Karpas-422 (cell line): ENCODE measurements at regions not wholly inside any gene's neighbourhood (a gene's known extent, or its start where the extent isn't known, plus 50 kb on each side); places are given as distances from the start of the nearest gene placed in this dataset.
"Not testable (repeated sequence)": the region's sequence is repeated elsewhere in the genome, so short reads cannot be mapped to it uniquely, and the experiment has no call there.

Experiments
- DNase-seq: peaks from one replicate; pipeline ENCODE4 v3.0.0-alpha.2; 2015
- H2AFZ ChIP-seq: fragments of 200-600 bp; sonication (generic); 2 replicates; pipeline ENCODE4 v1.6.1; 2014; ENCODE audit warnings: antibody characterized with exemption, low read length, mixed read lengths
- H3K27ac ChIP-seq: fragments of 200-600 bp; sonication (generic); 2 replicates; pipeline ENCODE4 v1.5.1; 2014; ENCODE audit warnings: mild to moderate bottlenecking, low read length, moderate library complexity
- H3K27me3 ChIP-seq: fragments of 200-600 bp; sonication (generic); 2 replicates; pipeline ENCODE4 v1.6.1; 2014; ENCODE audit warnings: low read length, mixed read lengths
- H3K36me3 ChIP-seq: fragments of 200-600 bp; sonication (generic); 2 replicates; pipeline ENCODE4 v1.6.1; 2014; ENCODE audit warnings: low read length, mixed read lengths; ENCODE audit not compliant: insufficient read depth
- H3K4me1 ChIP-seq: fragments of 200-600 bp; sonication (generic); 2 replicates; pipeline ENCODE4 v1.6.1; 2014; ENCODE audit warnings: mild to moderate bottlenecking, low read length, mixed read lengths
- H3K4me2 ChIP-seq: fragments of 200-600 bp; sonication (generic); 2 replicates; pipeline ENCODE4 v1.6.1; 2014; ENCODE audit warnings: low read length, low read depth, mild to moderate bottlenecking; ENCODE audit not compliant: poor library complexity, severe bottlenecking
- H3K4me3 ChIP-seq: fragments of 200-600 bp; sonication (generic); 2 replicates; pipeline ENCODE4 v1.5.1; 2014; ENCODE audit warnings: mild to moderate bottlenecking, antibody characterized with exemption, low read length, mixed read lengths
- H3K79me2 ChIP-seq: fragments of 200-600 bp; sonication (generic); 2 replicates; pipeline ENCODE4 v1.6.1; 2014; ENCODE audit warnings: mild to moderate bottlenecking, low read length, mixed read lengths
- H3K9ac ChIP-seq: fragments of 200-600 bp; sonication (generic); 2 replicates; pipeline ENCODE4 v1.6.0; 2014; ENCODE audit warnings: low read length
- H3K9me2 ChIP-seq: fragments of 200-600 bp; sonication (generic), shearing (Covaris generic); replicated peaks from 2 replicates; pipeline ENCODE4 v1.6.0; 2014; ENCODE audit warnings: mild to moderate bottlenecking, low read length, moderate library complexity; ENCODE audit not compliant: insufficient read depth
- H3K9me3 ChIP-seq: fragments of 300-700, 200-600 bp; sonication (generic); 2 replicates; pipeline ENCODE4 v1.6.1; 2014; ENCODE audit warnings: low read length, mixed read lengths
- H4K20me1 ChIP-seq: fragments of 200-600 bp; sonication (generic); 2 replicates; pipeline ENCODE4 v1.6.1; 2014; ENCODE audit warnings: mild to moderate bottlenecking, antibody characterized with exemption, low read length, low read depth; ENCODE audit not compliant: insufficient read depth

DNA sequence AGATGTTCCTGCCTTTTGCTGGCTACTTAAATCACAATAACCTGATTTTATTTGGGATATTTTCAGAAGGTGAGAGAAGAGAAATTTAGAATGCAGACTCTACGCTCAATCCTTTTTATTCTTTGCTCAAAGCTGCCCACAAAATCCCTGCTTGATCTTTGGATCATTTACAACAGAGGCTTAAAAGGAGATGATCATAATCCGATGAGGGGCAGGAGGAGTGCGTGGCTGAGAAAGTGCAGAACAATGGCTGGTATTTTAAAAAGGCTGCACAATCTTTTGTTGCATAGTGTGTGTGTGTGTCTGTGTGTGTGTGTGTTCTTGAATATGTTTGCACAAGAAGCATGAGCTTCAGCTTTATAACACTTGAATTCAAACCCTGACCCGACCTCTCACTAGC is 256.3 kb upstream of the MYT1L start:
- H3K27me3 ChIP-seq: no peaks in the 10 kb centered on the region
- H3K4me2 ChIP-seq: no peak overlapping the region
- H3K27ac ChIP-seq: no peak overlapping the region
- H3K4me1 ChIP-seq: no peaks in the 10 kb centered on the region
- no peaks in the 10 kb centered on the region for H3K9me2 ChIP-seq
- H3K9ac ChIP-seq: no peak overlapping the region
- no peaks in the 10 kb centered on the region for H3K79me2 ChIP-seq
- H2AFZ ChIP-seq: no peak overlapping the region
- no peak overlapping the region for H3K4me3 ChIP-seq
- H3K36me3 ChIP-seq: no peaks in the 10 kb centered on the region
- H4K20me1 ChIP-seq: no peaks in the 10 kb centered on the region
- no peak for DNase-seq
- H3K9me3 ChIP-seq: no peaks in the 10 kb centered on the region

DNA sequence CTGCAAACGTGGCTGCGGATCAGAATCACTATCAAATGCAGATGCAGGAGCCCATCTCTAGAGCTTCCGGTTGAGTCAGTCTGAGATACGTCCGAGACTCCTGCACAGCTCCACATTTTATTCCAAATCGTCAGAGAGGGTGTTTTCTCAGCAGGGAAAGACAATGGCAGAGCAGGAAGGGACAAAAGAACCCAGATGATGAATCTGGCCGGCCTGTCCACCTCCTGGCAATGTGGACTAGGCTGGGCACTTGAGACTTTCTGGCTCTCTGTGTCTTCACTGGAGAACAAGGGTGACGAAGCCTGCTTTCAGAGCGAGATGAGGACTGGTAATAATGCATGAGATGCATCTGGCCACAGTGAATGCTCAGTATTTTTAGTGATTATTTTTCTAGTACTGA is 255.9 kb upstream of the MYT1L start:
- Histone ChIP-seq H3K79me2 (no peaks in the 10 kb centered on the region), H3K4me3 (no peak overlapping the region), H3K27ac (no peak overlapping the region), H3K4me1 (no peaks in the 10 kb centered on the region), H3K9me2 (no peaks in the 10 kb centered on the region), H3K4me2 (no peak overlapping the region), H3K36me3 (no peaks in the 10 kb centered on the region), H2AFZ (no peak overlapping the region), H3K27me3 (no peaks in the 10 kb centered on the region), H3K9me3 (no peaks in the 10 kb centered on the region), H3K9ac (no peak overlapping the region), H4K20me1 (no peaks in the 10 kb centered on the region)
- DNase-seq: no peak

GRCh38 chr2:2586068-2586776 is 255.1 kb upstream of the MYT1L start:
- H3K36me3 ChIP-seq: no peaks in the 10 kb centered on the region
- DNase-seq: no peak
- H3K4me2 ChIP-seq: no peak overlapping the region
- H3K27me3 ChIP-seq: no peaks in the 10 kb centered on the region
- H2AFZ ChIP-seq: no peak overlapping the region
- H3K4me3 ChIP-seq: no peak overlapping the region
- H3K79me2 ChIP-seq: no peaks in the 10 kb centered on the region
- no peak overlapping the region for H3K27ac ChIP-seq
- H3K9ac ChIP-seq: no peak overlapping the region
- H3K4me1 ChIP-seq: no peaks in the 10 kb centered on the region
- H3K9me2 ChIP-seq: no peaks in the 10 kb centered on the region
- no peaks in the 10 kb centered on the region for H3K9me3 ChIP-seq
- no peaks in the 10 kb centered on the region for H4K20me1 ChIP-seq

DNA sequence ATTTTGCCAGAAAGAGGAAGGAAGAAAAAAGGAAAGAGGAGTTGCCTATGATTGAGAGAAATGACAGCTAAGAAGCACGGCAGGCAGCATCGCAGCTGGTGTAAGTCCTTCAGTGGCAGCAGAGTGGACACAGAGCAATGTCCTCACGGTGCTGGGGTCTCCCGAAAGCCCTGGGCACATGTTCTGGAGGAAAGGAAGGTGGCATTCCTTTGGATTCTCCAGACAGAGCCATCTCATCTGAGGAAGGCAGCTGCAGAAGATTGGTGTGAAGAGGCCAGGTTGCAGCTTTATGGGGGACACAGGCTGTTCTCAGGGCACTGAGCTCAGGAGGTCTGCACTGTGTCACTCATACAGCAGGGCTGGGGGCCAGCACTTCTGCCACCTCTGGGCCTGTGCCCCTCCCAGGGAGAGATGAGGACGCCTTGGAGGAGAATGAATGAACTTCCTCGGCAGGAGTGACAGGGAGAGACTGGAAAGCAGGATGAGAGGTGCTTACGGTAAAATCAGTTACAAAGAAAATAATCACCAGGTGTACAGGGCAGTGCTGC is 252.0 kb upstream of the MYT1L start:
- DNase-seq: no peak
- no peaks in the 10 kb centered on the region for H3K79me2 ChIP-seq
- H3K9me3 ChIP-seq: no peaks in the 10 kb centered on the region
- H3K9ac ChIP-seq: no peak overlapping the region
- H4K20me1 ChIP-seq: no peaks in the 10 kb centered on the region
- H3K4me1 ChIP-seq: no peaks in the 10 kb centered on the region
- H3K9me2 ChIP-seq: no peaks in the 10 kb centered on the region
- H3K27ac ChIP-seq: no peak overlapping the region
- no peak overlapping the region for H3K4me3 ChIP-seq
- no peaks in the 10 kb centered on the region for H3K27me3 ChIP-seq
- H3K36me3 ChIP-seq: no peaks in the 10 kb centered on the region
- H2AFZ ChIP-seq: no peak overlapping the region
- no peak overlapping the region for H3K4me2 ChIP-seq

DNA sequence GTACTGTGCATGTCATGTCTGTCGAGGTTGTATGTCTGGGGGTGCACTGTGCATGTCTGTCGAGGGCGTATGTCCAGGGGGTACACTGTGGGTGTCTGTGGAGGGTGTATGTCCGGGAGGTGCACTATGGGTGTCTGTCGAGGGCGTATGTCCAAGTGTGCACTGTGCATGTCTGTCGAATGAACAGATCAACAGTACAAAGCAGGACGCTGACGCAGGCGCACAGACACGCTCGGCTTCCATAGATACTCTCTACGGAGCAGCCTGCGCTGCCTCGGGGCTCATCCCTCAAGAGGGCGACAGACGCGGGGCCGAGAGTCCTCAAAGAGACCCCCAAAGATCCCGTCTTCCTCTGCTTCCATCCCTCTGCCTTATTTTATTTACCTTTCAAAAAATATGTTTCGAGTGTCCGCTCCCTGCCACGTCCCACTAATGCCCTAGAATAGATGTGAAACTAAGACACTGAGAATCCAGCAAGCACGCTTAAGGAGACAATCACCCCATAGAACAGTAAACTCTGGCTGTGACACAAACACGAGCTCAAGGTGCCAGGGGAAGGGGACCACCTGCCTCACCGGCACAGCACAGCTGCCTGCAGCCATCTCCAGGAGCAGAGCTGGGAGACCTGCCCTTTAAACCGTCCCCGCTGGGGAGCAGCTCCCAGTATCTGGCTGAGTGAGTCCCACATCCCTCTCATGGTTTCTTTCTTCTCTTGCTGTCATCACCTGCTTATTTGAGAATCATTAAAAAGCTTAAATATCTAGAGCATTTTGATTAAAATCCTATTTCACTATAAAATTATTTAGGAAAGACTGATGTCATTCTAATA is 250.5 kb upstream of the MYT1L start:
- no peak for DNase-seq
- Histone ChIP-seq H3K27ac (no peak overlapping the region), H3K9ac (no peak overlapping the region), H3K27me3 (no peaks in the 10 kb centered on the region), H2AFZ (no peak overlapping the region), H3K9me2 (no peaks in the 10 kb centered on the region), H3K4me3 (no peak overlapping the region), H3K36me3 (no peaks in the 10 kb centered on the region), H4K20me1 (no peaks in the 10 kb centered on the region), H3K4me1 (no peaks in the 10 kb centered on the region), H3K9me3 (no peaks in the 10 kb centered on the region), H3K79me2 (no peaks in the 10 kb centered on the region), H3K4me2 (no peak overlapping the region)

GRCh38 chr2:2580841-2581240 is 249.8 kb upstream of the MYT1L start:
- H3K36me3 ChIP-seq, H3K79me2 ChIP-seq, H3K9me2 ChIP-seq, H3K4me2 ChIP-seq, H3K4me3 ChIP-seq, H3K9ac ChIP-seq, H3K9me3 ChIP-seq, H2AFZ ChIP-seq, DNase-seq, H3K27ac ChIP-seq, H4K20me1 ChIP-seq, H3K27me3 ChIP-seq, H3K4me1 ChIP-seq: not testable (repeated sequence)

DNA sequence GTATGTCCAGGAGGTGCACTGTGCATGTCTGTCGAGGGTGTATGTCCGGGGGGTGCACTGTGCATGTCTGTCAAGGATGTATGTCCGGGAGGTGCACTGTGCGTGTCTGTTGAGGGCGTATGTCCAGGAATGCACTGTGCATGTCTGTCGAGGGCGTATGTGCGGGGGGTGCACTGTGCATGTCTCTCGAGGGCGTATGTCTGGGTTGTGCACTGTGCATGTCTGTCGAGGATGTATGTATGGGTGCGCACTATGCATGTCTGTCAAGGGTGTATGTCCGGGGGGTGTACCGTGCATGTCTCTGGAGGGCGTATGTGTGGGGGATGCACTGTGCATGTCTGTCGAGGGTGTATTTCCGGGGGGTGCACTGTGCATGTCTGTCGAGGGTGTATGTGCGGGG is 249.3 kb upstream of the MYT1L start:
- DNase-seq: no peak
- H3K9me2 ChIP-seq: no peaks in the 10 kb centered on the region
- no peak overlapping the region for H3K27ac ChIP-seq
- no peaks in the 10 kb centered on the region for H3K79me2 ChIP-seq
- no peak overlapping the region for H3K4me2 ChIP-seq
- H3K4me1 ChIP-seq: no peaks in the 10 kb centered on the region
- no peaks in the 10 kb centered on the region for H3K27me3 ChIP-seq
- no peaks in the 10 kb centered on the region for H3K9me3 ChIP-seq
- H2AFZ ChIP-seq: no peak overlapping the region
- no peaks in the 10 kb centered on the region for H4K20me1 ChIP-seq
- no peak overlapping the region for H3K4me3 ChIP-seq
- no peaks in the 10 kb centered on the region for H3K36me3 ChIP-seq
- no peak overlapping the region for H3K9ac ChIP-seq

- Histone ChIP-seq H3K36me3 (no peaks in the 10 kb centered on the region), H3K4me1 (no peaks in the 10 kb centered on the region), H3K27me3 (no peaks in the 10 kb centered on the region), H3K4me2 (no peak overlapping the region), H3K9me3 (no peaks in the 10 kb centered on the region), H3K4me3 (no peak overlapping the region), H3K79me2 (no peaks in the 10 kb centered on the region), H3K9me2 (no peaks in the 10 kb centered on the region), H3K27ac (no peak overlapping the region), H4K20me1 (no peaks in the 10 kb centered on the region), H2AFZ (no peak overlapping the region), H3K9ac (no peak overlapping the region)
- no peak for DNase-seq
These were observed 248.7 kb upstream of the MYT1L start for GRCh38 chr2:2579814-2580213.
